ENCODE measurements at regions not wholly inside any gene's neighbourhood (a gene's known extent, or its start where the extent isn't known, plus 50 kb on each side); places are given as distances from the start of the nearest gene placed in this dataset.

- no peak for TF ChIP-seq ZFP30 (CRISPR knock-in tag; IDR thresholded peaks at IDR 0.05)
- ATAC-seq: no peak
Measured at GRCh38 chr15:79195802-79196201, 86.7 kb upstream of the ANKRD34C start.

- no peak for ATAC-seq
- no peak for TF ChIP-seq BACH2 (CRISPR knock-in tag; IDR thresholded peaks at IDR 0.05; ENCODE audit: borderline replicate concordance)
- no peak for TF ChIP-seq RARB (CRISPR knock-in tag; IDR thresholded peaks at IDR 0.05)
- TF ChIP-seq ZFP3 (CRISPR knock-in tag; IDR thresholded peaks at IDR 0.05): no peak
- no peak for TF ChIP-seq ARNTL (CRISPR knock-in tag; IDR thresholded peaks at IDR 0.05; ENCODE audit: borderline replicate concordance, low read depth)
Measured at GRCh38 chr15:79195239-79195638, 87.3 kb upstream of the ANKRD34C start.

GRCh38 chr15:79194386-79194785, 88.1 kb upstream of the ANKRD34C start:
- no peak for ATAC-seq
- TF ChIP-seq PPARA (CRISPR knock-in tag; IDR thresholded peaks at IDR 0.05; ENCODE audit: borderline replicate concordance) (no peak), ESRRG (CRISPR knock-in tag; IDR thresholded peaks at IDR 0.05) (no peak), ZFP30 (CRISPR knock-in tag; IDR thresholded peaks at IDR 0.05) (no peak), OSR1 (CRISPR knock-in tag; IDR thresholded peaks at IDR 0.05) (no peak), BACH2 (CRISPR knock-in tag; IDR thresholded peaks at IDR 0.05; ENCODE audit: borderline replicate concordance) (no peak)
- TF ChIP-seq, protein P1, sequence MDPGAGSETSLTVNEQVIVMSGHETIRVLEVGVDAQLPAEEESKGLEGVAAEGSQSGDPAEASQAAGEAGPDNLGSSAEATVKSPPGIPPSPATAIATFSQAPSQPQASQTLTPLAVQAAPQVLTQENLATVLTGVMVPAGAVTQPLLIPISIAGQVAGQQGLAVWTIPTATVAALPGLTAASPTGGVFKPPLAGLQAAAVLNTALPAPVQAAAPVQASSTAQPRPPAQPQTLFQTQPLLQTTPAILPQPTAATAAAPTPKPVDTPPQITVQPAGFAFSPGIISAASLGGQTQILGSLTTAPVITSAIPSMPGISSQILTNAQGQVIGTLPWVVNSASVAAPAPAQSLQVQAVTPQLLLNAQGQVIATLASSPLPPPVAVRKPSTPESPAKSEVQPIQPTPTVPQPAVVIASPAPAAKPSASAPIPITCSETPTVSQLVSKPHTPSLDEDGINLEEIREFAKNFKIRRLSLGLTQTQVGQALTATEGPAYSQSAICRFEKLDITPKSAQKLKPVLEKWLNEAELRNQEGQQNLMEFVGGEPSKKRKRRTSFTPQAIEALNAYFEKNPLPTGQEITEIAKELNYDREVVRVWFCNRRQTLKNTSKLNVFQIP (CRISPR knock-in tag; IDR thresholded peaks at IDR 0.05; ENCODE audit: borderline replicate concordance, low read depth): no peak

DNA sequence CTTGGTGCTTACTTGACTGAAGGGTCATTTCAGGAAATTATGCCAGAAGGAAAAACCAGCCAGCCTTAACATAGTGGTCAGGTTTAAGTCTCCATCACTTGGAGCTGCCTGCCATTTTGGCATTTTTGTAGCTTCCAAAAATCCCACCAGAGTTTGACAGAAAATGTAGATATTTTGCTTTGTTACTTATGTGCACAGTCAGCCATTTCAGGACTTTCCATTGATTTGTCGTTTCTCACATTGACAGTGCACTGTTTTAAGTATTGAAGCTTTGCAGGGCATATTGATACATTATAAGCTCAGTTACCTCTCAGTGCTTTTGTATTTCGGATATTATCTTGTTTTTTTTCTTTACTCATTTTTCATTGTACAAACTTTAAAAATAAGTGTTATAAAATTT, 89.0 kb upstream of the ANKRD34C start:
- no peak for TF ChIP-seq ZNF70 (CRISPR knock-in tag; IDR thresholded peaks at IDR 0.05)
- TF ChIP-seq TOX (CRISPR knock-in tag; IDR thresholded peaks at IDR 0.05; ENCODE audit: borderline replicate concordance): no peak
- TF ChIP-seq ARNTL (CRISPR knock-in tag; IDR thresholded peaks at IDR 0.05; ENCODE audit: borderline replicate concordance, low read depth): no peak
- TF ChIP-seq BACH2 (CRISPR knock-in tag; IDR thresholded peaks at IDR 0.05; ENCODE audit: borderline replicate concordance): no peak
- TF ChIP-seq ZNF8 (CRISPR knock-in tag; IDR thresholded peaks at IDR 0.05): no peak
- no peak for TF ChIP-seq RARB (CRISPR knock-in tag; IDR thresholded peaks at IDR 0.05)
- TF ChIP-seq, protein P2, sequence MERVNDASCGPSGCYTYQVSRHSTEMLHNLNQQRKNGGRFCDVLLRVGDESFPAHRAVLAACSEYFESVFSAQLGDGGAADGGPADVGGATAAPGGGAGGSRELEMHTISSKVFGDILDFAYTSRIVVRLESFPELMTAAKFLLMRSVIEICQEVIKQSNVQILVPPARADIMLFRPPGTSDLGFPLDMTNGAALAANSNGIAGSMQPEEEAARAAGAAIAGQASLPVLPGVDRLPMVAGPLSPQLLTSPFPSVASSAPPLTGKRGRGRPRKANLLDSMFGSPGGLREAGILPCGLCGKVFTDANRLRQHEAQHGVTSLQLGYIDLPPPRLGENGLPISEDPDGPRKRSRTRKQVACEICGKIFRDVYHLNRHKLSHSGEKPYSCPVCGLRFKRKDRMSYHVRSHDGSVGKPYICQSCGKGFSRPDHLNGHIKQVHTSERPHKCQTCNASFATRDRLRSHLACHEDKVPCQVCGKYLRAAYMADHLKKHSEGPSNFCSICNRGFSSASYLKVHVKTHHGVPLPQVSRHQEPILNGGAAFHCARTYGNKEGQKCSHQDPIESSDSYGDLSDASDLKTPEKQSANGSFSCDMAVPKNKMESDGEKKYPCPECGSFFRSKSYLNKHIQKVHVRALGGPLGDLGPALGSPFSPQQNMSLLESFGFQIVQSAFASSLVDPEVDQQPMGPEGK (CRISPR knock-in tag; IDR thresholded peaks at IDR 0.05; ENCODE audit: borderline replicate concordance): no peak
- TF ChIP-seq SNAI2 (CRISPR knock-in tag; IDR thresholded peaks at IDR 0.05): no peak
- TF ChIP-seq, protein P3, sequence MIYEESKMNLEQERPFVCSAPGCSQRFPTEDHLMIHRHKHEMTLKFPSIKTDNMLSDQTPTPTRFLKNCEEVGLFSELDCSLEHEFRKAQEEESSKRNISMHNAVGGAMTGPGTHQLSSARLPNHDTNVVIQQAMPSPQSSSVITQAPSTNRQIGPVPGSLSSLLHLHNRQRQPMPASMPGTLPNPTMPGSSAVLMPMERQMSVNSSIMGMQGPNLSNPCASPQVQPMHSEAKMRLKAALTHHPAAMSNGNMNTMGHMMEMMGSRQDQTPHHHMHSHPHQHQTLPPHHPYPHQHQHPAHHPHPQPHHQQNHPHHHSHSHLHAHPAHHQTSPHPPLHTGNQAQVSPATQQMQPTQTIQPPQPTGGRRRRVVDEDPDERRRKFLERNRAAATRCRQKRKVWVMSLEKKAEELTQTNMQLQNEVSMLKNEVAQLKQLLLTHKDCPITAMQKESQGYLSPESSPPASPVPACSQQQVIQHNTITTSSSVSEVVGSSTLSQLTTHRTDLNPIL (CRISPR knock-in tag; IDR thresholded peaks at IDR 0.05; ENCODE audit: low read depth): no peak
- no peak for TF ChIP-seq GLIS3 (CRISPR knock-in tag; IDR thresholded peaks at IDR 0.05)
- no peak for TF ChIP-seq ESRRG (CRISPR knock-in tag; IDR thresholded peaks at IDR 0.05)
- no peak for TF ChIP-seq TCF4 (CRISPR knock-in tag; IDR thresholded peaks at IDR 0.05; ENCODE audit: borderline replicate concordance)
- no peak for ATAC-seq

DNA sequence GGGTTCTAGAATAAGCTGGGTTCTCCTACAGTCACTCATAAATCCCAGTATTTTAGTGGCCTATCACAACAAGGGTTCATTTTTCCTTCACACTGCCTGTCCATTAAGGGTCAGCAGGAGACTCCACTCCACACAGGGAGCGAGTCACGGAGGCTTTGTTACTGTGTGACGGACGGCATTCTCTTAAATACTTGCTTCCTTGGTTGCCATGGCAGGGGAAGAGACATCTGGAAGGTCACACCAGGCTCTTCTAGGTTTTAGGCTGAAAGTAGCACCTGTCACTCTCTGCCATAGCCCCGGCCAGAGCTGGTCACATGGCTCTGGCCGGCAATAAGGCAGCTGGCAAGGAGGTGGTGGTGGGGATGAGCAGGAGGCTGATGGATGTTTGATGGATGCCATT, 89.4 kb upstream of the ANKRD34C start:
- TF ChIP-seq ZNF70 (CRISPR knock-in tag; IDR thresholded peaks at IDR 0.05) (no peak), ESRRG (CRISPR knock-in tag; IDR thresholded peaks at IDR 0.05) (no peak), ARNTL (CRISPR knock-in tag; IDR thresholded peaks at IDR 0.05; ENCODE audit: borderline replicate concordance, low read depth) (no peak)
- no peak for ATAC-seq

DNA sequence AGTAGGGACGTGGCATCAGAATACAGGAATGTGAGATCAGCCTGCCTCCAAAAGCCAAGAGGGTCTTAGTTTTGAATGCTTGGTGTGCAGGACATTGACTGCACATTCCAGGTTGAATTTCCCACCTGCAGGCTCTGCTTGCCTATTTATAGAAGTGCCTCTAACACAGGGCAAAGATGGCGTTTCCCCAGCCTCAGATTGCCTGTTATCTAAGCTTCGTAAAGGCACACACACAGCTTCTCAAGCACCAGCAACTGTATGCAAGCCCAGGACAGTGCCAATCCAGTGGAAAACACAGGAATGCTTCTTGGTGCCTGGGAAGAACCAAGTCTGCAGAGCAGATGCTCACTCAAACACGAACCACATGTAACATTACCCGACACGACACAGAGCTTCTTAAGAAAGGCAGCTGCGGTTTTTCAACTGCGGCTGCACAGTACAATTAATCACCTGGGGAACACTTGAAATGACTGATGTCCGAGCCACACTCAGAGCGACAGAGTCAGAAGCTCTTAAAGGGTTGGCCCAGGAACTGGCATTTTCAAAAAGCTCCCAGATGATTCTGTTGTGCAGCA, 90.0 kb upstream of the ANKRD34C start:
- no peak for ATAC-seq
- TF ChIP-seq, protein P4, sequence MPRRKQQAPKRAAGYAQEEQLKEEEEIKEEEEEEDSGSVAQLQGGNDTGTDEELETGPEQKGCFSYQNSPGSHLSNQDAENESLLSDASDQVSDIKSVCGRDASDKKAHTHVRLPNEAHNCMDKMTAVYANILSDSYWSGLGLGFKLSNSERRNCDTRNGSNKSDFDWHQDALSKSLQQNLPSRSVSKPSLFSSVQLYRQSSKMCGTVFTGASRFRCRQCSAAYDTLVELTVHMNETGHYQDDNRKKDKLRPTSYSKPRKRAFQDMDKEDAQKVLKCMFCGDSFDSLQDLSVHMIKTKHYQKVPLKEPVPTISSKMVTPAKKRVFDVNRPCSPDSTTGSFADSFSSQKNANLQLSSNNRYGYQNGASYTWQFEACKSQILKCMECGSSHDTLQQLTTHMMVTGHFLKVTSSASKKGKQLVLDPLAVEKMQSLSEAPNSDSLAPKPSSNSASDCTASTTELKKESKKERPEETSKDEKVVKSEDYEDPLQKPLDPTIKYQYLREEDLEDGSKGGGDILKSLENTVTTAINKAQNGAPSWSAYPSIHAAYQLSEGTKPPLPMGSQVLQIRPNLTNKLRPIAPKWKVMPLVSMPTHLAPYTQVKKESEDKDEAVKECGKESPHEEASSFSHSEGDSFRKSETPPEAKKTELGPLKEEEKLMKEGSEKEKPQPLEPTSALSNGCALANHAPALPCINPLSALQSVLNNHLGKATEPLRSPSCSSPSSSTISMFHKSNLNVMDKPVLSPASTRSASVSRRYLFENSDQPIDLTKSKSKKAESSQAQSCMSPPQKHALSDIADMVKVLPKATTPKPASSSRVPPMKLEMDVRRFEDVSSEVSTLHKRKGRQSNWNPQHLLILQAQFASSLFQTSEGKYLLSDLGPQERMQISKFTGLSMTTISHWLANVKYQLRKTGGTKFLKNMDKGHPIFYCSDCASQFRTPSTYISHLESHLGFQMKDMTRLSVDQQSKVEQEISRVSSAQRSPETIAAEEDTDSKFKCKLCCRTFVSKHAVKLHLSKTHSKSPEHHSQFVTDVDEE (CRISPR knock-in tag; IDR thresholded peaks at IDR 0.05): no peak
- TF ChIP-seq ZNF70 (CRISPR knock-in tag; IDR thresholded peaks at IDR 0.05) (no peak), RARB (CRISPR knock-in tag; IDR thresholded peaks at IDR 0.05) (no peak), SNAI2 (CRISPR knock-in tag; IDR thresholded peaks at IDR 0.05) (no peak), ISL1 (CRISPR knock-in tag; IDR thresholded peaks at IDR 0.05) (no peak), GLIS3 (CRISPR knock-in tag; IDR thresholded peaks at IDR 0.05) (no peak), CSDC2 (CRISPR knock-in tag; IDR thresholded peaks at IDR 0.05) (no peak), BACH2 (CRISPR knock-in tag; IDR thresholded peaks at IDR 0.05; ENCODE audit: borderline replicate concordance) (no peak), OSR1 (CRISPR knock-in tag; IDR thresholded peaks at IDR 0.05) (no peak), ARNTL (CRISPR knock-in tag; IDR thresholded peaks at IDR 0.05; ENCODE audit: borderline replicate concordance, low read depth) (no peak), TOX (CRISPR knock-in tag; IDR thresholded peaks at IDR 0.05; ENCODE audit: borderline replicate concordance) (no peak)
- TF ChIP-seq, protein P1 (CRISPR knock-in tag; IDR thresholded peaks at IDR 0.05; ENCODE audit: borderline replicate concordance, low read depth): no peak
- TF ChIP-seq, protein P5, sequence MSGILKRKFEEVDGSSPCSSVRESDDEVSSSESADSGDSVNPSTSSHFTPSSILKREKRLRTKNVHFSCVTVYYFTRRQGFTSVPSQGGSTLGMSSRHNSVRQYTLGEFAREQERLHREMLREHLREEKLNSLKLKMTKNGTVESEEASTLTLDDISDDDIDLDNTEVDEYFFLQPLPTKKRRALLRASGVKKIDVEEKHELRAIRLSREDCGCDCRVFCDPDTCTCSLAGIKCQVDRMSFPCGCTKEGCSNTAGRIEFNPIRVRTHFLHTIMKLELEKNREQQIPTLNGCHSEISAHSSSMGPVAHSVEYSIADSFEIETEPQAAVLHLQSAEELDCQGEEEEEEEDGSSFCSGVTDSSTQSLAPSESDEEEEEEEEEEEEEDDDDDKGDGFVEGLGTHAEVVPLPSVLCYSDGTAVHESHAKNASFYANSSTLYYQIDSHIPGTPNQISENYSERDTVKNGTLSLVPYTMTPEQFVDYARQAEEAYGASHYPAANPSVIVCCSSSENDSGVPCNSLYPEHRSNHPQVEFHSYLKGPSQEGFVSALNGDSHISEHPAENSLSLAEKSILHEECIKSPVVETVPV (CRISPR knock-in tag; IDR thresholded peaks at IDR 0.05): no peak
